ENCODE measurements at regions not wholly inside any gene's neighbourhood (a gene's known extent, or its start where the extent isn't known, plus 50 kb on each side); places are given as distances from the start of the nearest gene placed in this dataset.
"Not testable (repeated sequence)": the region's sequence is repeated elsewhere in the genome, so short reads cannot be mapped to it uniquely, and the experiment has no call there.

GRCh38 chr2:64915510-64915900 lies 73.7 kb upstream of the SLC1A4 start:
- DNase-seq (ENCODE audit: low read depth, low spot score), result no peak

- DNase-seq (ENCODE audit: low read depth, low spot score), result no peak
Observed at GRCh38 chr2:64918220-64918886, 70.8 kb upstream of the SLC1A4 start.

DNA sequence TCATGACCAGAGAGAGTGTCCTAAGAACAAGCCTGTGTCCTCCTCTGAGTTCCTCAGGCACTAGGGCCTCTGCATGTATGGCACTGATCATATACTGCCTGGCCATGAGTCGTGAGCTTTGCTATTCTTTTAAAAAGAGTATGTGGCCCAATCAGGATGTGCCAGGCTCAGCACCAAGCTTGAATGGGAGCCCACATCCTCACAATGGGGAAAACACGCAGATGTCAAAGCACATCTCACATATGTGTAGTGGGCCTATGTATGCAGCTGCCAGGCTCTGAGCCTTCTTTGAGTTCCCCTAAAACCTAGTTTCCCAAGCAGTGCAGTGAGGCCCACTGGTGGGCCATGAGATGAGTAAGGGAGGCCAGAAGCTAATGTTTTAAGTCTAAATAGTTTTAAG lies 69.9 kb upstream of the SLC1A4 start:
- DNase-seq (ENCODE audit: low read depth, low spot score), result no peak

GRCh38 chr2:64922482-64923384 lies 66.5 kb upstream of the SLC1A4 start:
- no peak for DNase-seq (ENCODE audit: low read depth, low spot score)

GRCh38 chr2:64923385-64923710 lies 65.9 kb upstream of the SLC1A4 start:
- DNase-seq (ENCODE audit: low read depth, low spot score), result no peak

DNA sequence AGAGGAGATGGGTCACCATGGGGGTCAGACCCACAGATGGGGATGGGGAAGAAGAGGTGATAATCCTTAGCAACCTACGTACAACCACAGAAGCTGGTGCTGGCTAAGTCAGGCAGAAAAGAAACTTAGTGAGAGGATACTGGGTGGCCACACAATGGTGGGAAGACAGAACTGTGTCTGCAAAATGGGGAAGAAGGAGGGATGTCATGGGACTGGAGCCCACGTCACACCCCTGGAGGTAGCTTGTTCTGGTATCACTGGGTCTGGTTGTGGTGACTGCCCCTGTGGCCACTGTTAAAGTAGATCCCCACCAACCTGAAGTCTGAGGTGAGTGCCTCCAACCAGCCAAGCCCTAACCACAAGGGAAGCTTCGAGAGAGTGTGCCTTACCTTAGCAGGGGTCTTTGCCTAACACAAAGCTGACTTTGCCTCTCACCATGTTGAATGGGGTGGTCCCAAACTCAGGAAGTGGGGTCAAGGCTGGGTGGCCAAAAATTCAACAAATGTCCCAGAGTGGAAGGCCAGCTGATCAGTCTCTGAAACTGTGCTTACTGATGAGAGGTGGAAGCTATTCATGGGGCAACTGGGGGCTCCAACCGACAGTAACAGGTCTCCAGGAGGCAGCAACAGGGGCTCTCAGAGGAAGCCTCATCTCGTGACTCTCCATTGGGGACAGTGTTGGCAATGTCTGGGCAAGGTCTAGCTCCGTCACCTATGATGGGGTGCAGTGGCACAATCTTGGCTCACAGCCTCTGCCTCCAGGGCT lies 64.8 kb upstream of the SLC1A4 start:
- DNase-seq (ENCODE audit: low read depth, low spot score), result no peak

GRCh38 chr2:64925930-64926722 lies 63.1 kb upstream of the SLC1A4 start:
- not testable (repeated sequence) for DNase-seq (ENCODE audit: low read depth, low spot score)

- DNase-seq (ENCODE audit: low read depth, low spot score), result no peak
Observed at GRCh38 chr2:64928813-64929212, 60.4 kb upstream of the SLC1A4 start.

- DNase-seq (ENCODE audit: low read depth, low spot score), result no peak
Observed at GRCh38 chr2:64929333-64929732, 59.9 kb upstream of the SLC1A4 start.

- DNase-seq (ENCODE audit: low read depth, low spot score), result no peak
Observed at GRCh38 chr2:64930258-64930671, 58.9 kb upstream of the SLC1A4 start.

- no peak for DNase-seq (ENCODE audit: low read depth, low spot score)
Observed at GRCh38 chr2:64931246-64932115, 57.7 kb upstream of the SLC1A4 start.

DNA sequence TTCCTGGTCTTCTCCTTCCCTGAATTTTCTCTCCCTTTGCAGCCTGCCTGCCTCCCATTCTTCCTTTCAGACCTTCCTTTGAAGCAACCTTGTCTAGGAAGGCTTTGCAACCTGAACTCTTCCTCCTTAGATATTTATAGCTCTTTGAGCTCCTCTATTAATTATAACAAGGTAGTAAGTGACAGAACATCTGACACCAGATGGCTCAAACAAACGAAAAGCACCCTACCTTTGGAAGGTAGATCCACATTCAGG lies 57.2 kb upstream of the SLC1A4 start:
- DNase-seq (ENCODE audit: low read depth, low spot score), result no peak

DNA sequence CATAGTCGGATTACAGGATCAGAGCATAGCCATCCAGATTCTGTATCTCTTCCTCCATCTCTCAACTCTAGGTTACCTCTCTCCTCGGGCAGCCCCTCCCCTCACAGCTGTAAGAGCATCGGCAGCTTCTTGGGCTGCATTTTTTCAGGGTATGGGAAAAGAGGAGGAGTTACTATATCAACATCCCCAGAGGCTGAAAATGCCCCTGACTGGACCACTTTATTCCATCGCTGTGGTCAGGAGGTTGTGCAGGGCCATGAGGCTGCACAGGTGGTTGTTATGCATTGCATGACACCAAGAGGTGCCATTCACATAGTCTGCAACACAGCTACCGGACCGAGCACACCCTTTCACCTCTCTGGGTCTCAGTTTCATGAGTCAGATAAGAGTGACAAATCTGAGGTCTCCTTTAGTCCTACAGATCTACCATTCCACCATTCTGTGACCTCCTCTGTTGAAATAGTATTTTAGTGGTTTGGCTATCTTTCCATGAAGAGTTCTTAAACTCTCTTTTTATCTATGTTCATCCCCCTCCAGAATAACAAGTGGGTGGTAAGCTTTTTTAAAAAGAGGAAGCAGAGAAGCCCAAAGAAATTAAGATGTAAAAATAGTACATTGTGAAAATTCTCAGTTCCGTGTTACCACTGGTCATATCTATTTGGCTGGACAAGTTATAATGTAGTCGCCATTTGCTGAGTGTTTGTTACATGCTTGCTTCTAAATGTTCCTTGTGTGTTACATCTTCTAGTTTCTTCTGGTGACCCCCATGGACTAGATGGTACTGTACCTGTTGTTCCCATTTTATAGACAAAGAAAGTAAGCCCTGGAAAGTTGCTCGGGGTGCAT lies 56.6 kb upstream of the SLC1A4 start:
- no peak for DNase-seq (ENCODE audit: low read depth, low spot score)

DNA sequence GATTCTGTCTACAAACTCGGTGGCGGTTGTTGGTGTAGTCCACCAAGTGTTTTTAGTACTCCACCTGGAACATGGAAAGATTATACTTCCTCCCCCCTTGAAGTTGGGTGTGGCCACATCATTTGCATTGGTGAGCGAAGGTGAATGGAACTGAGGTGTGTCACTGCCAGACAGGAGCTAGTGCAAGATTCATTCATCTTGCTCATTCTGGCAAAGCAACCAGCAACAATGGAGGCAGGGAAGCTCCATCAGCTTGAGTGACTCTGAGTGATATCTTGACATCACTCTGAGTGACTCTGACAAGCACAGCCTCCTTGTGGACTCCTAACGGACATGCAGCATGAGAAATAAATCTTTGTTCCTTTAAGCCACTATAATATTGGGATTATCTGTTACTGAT lies 54.7 kb upstream of the SLC1A4 start:
- no peak for DNase-seq (ENCODE audit: low read depth, low spot score)

DNA sequence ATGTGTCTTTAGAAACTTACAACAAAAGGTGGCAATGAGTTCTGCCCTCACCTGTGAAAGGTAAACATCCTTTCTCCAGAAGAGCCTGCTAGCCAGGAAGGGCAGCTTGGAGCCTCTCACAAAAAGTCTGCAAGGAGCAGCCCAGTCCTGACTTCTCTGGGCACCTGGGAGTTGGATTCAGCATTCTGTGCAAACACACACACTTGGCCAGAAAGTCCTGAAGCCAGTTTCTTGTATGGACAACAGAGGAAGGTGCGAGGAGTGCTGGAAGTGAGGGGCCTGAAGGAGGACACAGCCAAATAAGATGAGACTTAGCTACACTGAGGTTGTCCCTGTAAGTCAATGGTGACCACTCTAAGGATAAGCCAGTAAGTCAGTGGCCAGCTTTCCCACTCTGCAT lies 52.4 kb upstream of the SLC1A4 start:
- no peak for DNase-seq (ENCODE audit: low read depth, low spot score)

GRCh38 chr2:64937314-64937686 lies 51.9 kb upstream of the SLC1A4 start:
- DNase-seq (ENCODE audit: low read depth, low spot score), result not testable (repeated sequence)

- DNase-seq (ENCODE audit: low read depth, low spot score), result no peak
Observed at GRCh38 chr2:64937687-64938491, 51.3 kb upstream of the SLC1A4 start.

GRCh38 chr2:64938607-64939285 lies 50.5 kb upstream of the SLC1A4 start:
- DNase-seq (ENCODE audit: low read depth, low spot score), result no peak
